HK-2 (cell line): ENCODE measurements at regions not wholly inside any gene's neighbourhood (a gene's known extent, or its start where the extent isn't known, plus 50 kb on each side); places are given as distances from the start of the nearest gene placed in this dataset.

Experiments
- DNase-seq: peaks from one replicate; pipeline ENCODE4 v3.0.0-alpha.2; 2018; ENCODE audit not compliant: unreplicated experiment

- DNase-seq: no peak
Observed at GRCh38 chr12:92582475-92582874, 120.3 kb upstream of the PLEKHG7 start.

GRCh38 chr12:92581604-92582003 is 121.2 kb upstream of the PLEKHG7 start:
- DNase-seq: no peak

GRCh38 chr12:92574911-92575570 is 127.7 kb upstream of the PLEKHG7 start:
- no peak for DNase-seq

- DNase-seq: no peak
Observed at GRCh38 chr12:92574051-92574783, 128.6 kb upstream of the PLEKHG7 start.

- no peak for DNase-seq
Observed at GRCh38 chr12:92573104-92573503, 129.7 kb upstream of the PLEKHG7 start.

- DNase-seq: no peak
Observed at GRCh38 chr12:92571844-92572543, 130.8 kb upstream of the PLEKHG7 start.

- DNase-seq: no peak
Observed at GRCh38 chr12:92571169-92571568, 131.6 kb upstream of the PLEKHG7 start.

- DNase-seq: peak; percentile 33
Observed at GRCh38 chr12:92570056-92570753, 132.6 kb upstream of the PLEKHG7 start.

GRCh38 chr12:92568691-92569090 is 134.1 kb upstream of the PLEKHG7 start:
- DNase-seq: no peak

GRCh38 chr12:92566448-92567019 is 136.3 kb upstream of the PLEKHG7 start:
- no peak for DNase-seq

- no peak for DNase-seq
Observed at GRCh38 chr12:92563819-92564218, 139.0 kb upstream of the PLEKHG7 start.

- DNase-seq: no peak
Observed at GRCh38 chr12:92562063-92562734, 140.6 kb upstream of the PLEKHG7 start.

GRCh38 chr12:92561543-92561899 is 141.3 kb upstream of the PLEKHG7 start:
- no peak for DNase-seq

- DNase-seq: no peak
Observed at GRCh38 chr12:92560713-92561542, 141.9 kb upstream of the PLEKHG7 start.

- DNase-seq: no peak
Observed at GRCh38 chr12:92558806-92559205, 144.0 kb upstream of the PLEKHG7 start.

- DNase-seq: no peak
Observed at GRCh38 chr12:92558215-92558773, 144.5 kb upstream of the PLEKHG7 start.

- DNase-seq: no peak
Observed at GRCh38 chr12:92557422-92557724, 145.4 kb upstream of the PLEKHG7 start.

- no peak for DNase-seq
Observed at GRCh38 chr12:92556637-92557421, 146.0 kb upstream of the PLEKHG7 start.

- no peak for DNase-seq
Observed at GRCh38 chr12:92556141-92556540, 146.6 kb upstream of the PLEKHG7 start.
